Epithelial cell of proximal tubule (primary cell): ENCODE measurements at regions not wholly inside any gene's neighbourhood (a gene's known extent, or its start where the extent isn't known, plus 50 kb on each side); places are given as distances from the start of the nearest gene placed in this dataset.

ENCODE experiments used
- DNase-seq: peaks from one replicate; pipeline ENCODE4 v3.0.0-alpha.2; 2011; ENCODE audit warnings: low read depth
- H3K4me3 ChIP-seq: 2 replicates; pipeline ENCODE4 v1.5.1; 2011; ENCODE audit warnings: low read depth, mild to moderate bottlenecking, low read length
- CTCF ChIP-seq: conservative IDR thresholded peaks from 2 replicates; pipeline ENCODE4 v1.5.1; 2012; ENCODE audit warnings: low read depth, mild to moderate bottlenecking, low read length

- H3K4me3 ChIP-seq, result no peak overlapping the region
- no peak for TF ChIP-seq CTCF
- DNase-seq, result no peak
Measured at GRCh38 chr4:112860830-112861690, 188.4 kb upstream of the ANK2 start.

- TF ChIP-seq CTCF, result no peak
- H3K4me3 ChIP-seq, result no peak overlapping the region
- no peak for DNase-seq
Measured at GRCh38 chr4:112861691-112862674, 187.5 kb upstream of the ANK2 start.

DNA sequence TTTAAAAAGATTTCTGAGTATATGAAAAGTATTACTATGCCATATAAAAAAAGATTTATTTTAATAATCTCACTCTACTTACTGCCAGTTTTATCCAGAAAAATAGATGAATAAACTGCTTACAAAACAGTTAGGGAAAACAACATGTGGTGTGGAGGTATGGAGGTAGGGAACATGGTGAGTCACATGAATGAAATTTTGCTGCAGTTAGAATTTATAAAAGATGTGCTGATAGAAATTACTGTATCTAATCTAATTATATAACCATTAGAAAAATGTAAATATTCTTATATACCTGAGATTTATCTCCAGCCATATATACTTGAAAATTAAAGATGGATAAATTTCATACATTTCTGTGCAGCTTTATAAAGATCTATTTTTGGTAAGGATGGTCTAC is 184.0 kb upstream of the ANK2 start:
- DNase-seq, result no peak
- no peak for TF ChIP-seq CTCF
- no peak overlapping the region for H3K4me3 ChIP-seq

DNA sequence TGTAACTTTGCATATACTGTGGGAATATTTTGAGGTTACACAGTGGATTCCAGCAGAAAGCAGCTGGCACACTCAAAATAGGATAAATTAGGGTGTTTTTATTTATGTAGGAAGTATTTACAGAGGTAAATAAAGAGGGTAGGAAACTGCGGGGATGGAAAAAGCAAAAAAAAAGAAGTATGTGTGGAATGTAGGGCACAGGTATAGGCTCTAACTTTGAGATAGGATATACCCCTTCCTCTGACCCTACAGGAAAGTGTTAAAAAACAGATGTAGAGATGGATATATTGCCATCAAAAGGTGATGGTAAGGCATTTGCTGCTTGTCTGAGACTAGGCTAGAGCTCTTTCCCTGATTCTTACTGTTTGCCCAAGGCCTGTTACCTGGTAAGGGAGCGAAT is 173.1 kb upstream of the ANK2 start:
- TF ChIP-seq CTCF, result no peak
- DNase-seq, result no peak

DNA sequence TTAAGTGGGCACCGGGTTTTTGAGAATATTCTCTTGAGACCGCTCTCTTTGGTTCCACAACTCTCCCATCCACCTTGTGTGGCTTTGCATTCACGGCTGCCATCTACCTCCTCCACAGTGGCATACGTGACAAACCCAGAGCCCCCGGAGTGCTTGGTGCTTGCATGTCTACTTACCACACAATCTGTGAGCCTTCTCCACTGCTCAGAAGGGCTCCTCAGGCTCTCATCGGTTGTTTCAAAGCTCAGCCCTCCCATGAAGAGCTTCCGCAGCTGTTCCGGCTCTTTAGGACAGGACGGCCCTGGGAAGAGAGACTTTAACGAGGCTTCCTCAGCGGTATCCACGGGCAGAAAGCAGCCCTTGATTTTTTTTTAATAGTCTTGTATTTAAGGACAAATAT is 167.6 kb upstream of the ANK2 start:
- no peak overlapping the region for H3K4me3 ChIP-seq
- DNase-seq, result no peak
- no peak for TF ChIP-seq CTCF

More for the DNA sequence above, 173.1 kb upstream of the ANK2 start:
- no peak overlapping the region for H3K4me3 ChIP-seq

DNA sequence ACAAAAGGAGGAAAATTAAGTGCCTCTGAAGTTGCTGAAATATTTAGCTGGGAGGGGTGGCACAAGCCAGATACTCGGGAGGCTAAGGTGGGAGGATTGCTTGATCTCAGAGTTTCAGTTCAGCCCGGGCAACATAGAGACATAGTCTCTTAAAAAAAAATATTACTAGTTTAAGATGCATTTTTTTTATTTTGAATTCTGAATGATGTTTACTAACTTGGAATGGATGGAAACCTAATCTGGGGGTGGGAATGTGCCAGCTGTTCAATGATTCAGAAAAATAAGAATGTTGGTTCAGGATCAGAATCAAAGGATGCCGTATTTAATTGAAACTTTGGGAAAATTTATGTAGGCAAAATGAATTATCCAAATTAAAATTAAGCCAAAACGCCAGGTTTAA is 167.2 kb upstream of the ANK2 start:
- no peak for DNase-seq
- H3K4me3 ChIP-seq, result no peak overlapping the region
- no peak for TF ChIP-seq CTCF
